ENCODE measurements at regions not wholly inside any gene's neighbourhood (a gene's known extent, or its start where the extent isn't known, plus 50 kb on each side); places are given as distances from the start of the nearest gene placed in this dataset.
"Not testable (repeated sequence)": the region's sequence is repeated elsewhere in the genome, so short reads cannot be mapped to it uniquely, and the experiment has no call there.

DNA sequence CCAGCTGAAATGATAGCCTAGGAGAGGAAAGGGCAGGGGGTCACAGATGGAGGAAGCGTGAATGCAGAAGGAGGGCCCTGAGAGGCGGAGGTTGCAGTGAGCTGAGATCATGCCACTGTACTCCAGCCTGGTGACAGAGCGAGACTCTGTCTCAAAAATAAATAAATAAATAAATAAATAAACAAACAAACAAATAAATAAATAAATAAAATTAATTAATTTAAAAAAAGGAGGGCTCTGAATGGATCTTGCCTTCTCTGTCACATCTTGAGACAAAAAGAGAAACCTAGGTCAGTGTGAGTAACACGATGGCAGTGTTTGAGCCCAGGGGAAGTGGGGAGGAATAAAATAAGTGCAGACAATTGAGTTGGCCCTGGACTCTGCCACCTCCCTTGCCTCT is 182.3 kb upstream of the DAAM1 start:
- not testable (repeated sequence) for DNase-seq (ENCODE audit: low read depth)

GRCh38 chr14:59009967-59010366 is 178.5 kb upstream of the DAAM1 start:
- DNase-seq (ENCODE audit: low read depth): no peak

GRCh38 chr14:59013672-59014298 is 174.7 kb upstream of the DAAM1 start:
- DNase-seq (ENCODE audit: low read depth): no peak

GRCh38 chr14:59015482-59015881 is 173.0 kb upstream of the DAAM1 start:
- no peak for DNase-seq (ENCODE audit: low read depth)

GRCh38 chr14:59017285-59017965 is 171.0 kb upstream of the DAAM1 start:
- DNase-seq (ENCODE audit: low read depth): no peak

GRCh38 chr14:59018460-59018859 is 170.0 kb upstream of the DAAM1 start:
- no peak for DNase-seq (ENCODE audit: low read depth)

GRCh38 chr14:59018978-59019377 is 169.5 kb upstream of the DAAM1 start:
- no peak for DNase-seq (ENCODE audit: low read depth)

GRCh38 chr14:59020382-59020781 is 168.1 kb upstream of the DAAM1 start:
- DNase-seq (ENCODE audit: low read depth): no peak

GRCh38 chr14:59022144-59022543 is 166.3 kb upstream of the DAAM1 start:
- DNase-seq (ENCODE audit: low read depth): no peak

DNA sequence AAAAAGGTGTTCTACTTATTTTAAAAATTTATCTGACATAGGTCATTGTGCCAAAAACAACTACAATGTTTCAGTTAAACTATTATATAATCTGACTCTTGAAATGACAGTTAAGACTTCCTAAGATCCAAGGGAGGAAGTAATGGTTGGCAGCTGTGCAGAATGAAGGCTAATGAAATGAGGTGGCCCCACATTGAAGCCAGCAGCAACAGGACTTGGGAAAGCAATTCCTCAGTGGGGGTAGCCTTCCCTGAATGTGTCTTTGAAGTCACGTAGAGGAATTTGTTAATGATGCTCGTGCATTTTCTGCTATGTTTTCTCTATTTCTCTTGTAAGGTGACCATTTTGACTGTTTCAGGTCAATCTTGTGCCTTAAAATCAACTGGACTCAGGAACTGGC is 162.4 kb upstream of the DAAM1 start:
- no peak for DNase-seq (ENCODE audit: low read depth)

DNA sequence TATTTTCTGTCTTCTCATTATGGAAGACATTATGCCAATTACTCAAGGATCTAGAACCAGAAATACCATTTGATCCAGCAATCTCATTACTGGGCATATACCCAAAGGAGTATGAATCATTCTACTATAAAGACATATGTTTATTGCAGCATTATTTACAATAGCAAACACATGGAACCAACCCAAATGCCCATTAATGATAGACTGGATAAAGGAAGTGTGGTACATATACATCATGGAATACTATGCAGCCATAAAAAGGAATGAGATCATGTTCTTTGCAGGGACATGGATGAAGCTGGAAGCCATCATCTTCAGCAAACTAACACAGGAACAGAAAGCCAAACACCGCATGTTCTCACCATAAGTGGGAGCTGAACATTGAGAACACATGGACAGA is 161.8 kb upstream of the DAAM1 start:
- not testable (repeated sequence) for DNase-seq (ENCODE audit: low read depth)

GRCh38 chr14:59028476-59029202 is 159.8 kb upstream of the DAAM1 start:
- peak; percentile 77 for DNase-seq (ENCODE audit: low read depth)

DNA sequence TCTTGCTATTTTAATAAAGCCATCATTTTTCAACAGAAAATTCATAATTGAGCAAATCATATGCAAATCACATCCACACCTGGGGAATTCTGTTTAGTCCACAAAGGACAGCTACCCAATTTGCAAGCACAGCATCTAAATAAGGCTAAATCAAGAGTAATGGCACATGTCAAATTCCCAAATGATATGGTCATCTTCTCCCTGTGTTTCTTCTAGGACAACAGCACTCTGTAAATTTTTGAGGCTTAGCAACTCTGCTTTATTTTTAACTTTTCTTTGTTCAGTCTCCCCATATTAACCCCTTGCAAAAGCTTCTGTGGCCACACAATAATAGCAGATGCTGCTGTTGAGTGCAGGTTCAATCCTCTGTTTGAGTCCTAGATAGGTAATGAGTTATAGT is 155.6 kb upstream of the DAAM1 start:
- no peak for DNase-seq (ENCODE audit: low read depth)

DNA sequence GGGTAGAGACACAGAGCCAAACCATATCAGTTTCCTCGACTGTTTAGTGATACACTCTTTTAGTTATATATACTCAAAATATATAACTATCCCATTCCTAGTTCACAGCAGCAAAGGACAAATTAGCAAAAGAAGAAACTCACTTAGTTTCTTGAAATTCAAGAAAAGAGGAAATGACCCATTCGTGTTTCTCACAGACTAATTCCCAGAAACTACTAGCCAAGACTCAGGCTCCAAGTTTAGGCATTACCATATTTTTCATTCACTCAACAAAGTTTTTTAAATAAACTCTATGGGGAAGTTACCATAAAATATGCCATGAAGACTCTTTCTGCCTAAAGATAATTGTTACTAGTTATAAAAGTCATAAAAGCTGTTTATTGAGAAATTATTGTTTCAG is 152.3 kb upstream of the DAAM1 start:
- no peak for DNase-seq (ENCODE audit: low read depth)

DNA sequence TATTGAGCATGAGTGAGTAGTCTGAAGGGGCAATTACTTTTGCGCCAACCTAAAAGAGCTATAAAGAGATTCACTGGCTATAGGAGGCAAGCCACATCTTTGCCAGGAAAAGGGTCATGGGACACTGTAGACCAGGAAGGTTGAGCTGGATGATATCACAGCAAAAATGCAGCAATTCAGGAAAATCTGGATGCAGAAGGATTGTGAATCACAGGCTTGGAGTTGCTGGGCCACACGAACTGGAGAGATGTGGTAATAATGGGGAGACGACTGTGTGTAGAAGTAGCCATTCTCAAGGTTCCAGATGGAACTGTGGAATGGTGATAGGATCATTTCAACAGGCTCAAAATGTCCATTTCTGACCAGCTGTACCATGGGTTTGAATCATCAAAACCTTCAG is 151.4 kb upstream of the DAAM1 start:
- no peak for DNase-seq (ENCODE audit: low read depth)

DNA sequence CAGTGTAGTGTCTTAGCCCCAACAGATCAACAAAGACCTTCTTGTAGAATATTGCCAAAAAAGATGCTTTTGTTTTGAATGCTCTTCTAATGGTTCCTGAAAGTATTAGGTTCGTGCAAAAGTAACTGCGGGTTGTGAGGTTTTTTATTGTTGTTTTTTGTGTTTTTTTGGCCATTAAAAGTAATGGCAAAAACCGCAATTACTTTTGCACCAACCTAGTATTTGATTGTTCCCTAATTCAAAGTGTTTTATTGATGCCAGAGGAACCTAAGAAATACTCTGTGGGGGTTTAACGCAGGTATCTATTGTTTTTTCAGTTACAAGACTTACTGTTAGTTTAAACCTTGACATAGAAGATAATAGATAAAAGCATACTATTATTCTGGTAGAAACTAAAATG is 150.8 kb upstream of the DAAM1 start:
- DNase-seq (ENCODE audit: low read depth): no peak

- DNase-seq (ENCODE audit: low read depth): no peak
Observed at GRCh38 chr14:59038746-59039145, 149.7 kb upstream of the DAAM1 start.

DNA sequence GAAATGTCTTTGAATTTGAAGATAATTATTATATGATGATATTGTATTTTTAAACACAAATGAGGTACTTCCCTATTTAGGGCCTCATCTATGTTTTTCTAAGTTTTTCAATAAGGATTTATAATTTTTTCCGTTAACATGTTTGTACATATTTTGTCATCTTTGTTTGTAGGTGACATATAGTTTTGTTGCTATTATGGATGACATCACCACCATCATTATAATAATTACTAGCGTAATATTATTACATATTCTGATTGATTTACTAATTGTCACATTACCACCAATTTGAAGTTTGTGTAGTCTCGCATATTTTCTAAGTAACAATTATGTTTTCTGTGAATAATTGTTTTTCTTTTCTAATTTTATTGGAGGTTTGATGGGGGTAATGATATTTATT is 147.2 kb upstream of the DAAM1 start:
- DNase-seq (ENCODE audit: low read depth): no peak

DNA sequence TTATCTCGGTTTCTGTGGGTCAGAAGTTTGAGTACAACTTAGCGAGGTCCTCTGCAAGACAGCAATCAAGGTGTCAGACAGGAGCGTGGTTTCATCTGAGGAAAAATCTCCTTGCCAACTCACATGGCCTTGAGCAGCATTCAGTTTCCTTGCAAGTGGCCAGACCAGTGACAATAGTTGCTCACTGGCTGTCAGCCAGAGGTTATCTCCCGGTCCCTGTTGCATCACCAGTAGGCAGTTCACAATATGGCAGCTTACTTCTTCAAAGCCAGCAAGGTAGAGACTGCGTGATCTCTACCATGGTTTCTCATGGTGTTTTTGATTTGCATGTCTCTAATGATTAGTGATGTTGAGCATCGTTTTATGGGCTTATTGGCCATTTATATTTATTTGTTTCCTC is 143.8 kb upstream of the DAAM1 start:
- DNase-seq (ENCODE audit: low read depth): no peak

DNA sequence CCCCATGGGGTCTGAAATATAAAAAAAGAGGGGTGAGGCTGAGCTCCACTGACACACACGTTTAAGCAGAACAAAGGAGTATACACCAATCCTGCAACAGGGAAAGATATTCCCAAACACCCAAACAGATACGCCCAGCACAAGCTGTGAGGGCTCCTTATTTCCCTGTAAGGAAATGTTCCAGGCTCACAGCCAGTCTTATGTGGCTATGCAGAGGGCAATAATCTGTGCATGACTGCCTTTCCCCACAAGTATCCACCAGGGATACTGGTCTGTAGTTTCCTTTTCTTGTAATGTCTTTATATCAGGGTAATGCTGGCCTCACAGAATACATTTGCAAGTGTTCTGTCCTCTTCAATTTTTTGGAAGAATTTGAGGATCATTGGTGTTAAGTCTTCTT is 141.7 kb upstream of the DAAM1 start:
- peak; percentile 36 for DNase-seq (ENCODE audit: low read depth)

DNA sequence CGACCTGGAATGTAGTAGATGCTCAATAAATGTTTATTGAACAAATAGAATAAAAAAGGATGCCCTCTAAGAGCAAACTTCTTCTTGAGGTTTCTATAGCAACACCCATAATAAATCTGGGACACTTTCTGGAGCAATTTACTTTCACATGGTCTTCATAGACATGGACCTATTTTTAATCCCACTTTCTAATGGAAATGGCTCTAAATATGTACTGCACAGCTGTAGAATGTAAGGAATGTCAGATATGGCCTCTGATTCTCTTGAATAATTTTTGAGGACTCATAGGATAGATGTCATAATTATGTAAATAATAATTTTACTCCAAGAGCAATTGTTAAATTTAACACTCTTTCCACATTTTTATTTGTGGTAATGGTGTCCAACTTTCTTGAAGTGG is 133.5 kb upstream of the DAAM1 start:
- DNase-seq (ENCODE audit: low read depth): no peak

DNA sequence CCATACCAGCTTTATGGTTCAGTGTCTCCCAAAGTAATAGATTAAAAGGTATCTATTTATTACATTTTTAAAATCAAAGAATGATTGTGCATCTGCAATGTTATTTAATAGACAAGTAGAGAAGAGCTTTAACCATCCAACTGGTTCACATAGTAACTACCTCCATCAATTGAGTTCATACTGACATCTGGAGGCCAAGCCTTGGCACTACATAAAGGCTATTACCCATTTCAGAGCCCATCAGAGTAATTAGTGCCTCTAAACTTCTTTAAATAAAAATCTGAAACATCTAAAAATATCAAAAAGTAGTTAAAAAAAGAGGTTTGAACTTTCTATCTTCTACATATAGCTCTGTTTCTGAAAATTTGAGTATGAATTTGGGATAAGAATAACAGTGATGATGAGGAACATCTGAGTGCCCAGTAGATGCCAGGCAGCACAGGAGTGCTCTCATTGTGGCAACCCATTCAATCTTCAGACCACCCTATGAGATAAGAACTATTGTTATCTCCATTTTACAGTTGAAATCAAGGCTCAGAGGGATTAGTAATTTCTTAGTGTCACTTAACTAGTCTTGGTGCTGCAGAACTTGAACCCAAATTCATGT is 132.9 kb upstream of the DAAM1 start:
- DNase-seq (ENCODE audit: low read depth): peak; percentile 40

GRCh38 chr14:59057551-59057950 is 130.9 kb upstream of the DAAM1 start:
- DNase-seq (ENCODE audit: low read depth): no peak
